NT2/D1 (cell line): ENCODE measurements at regions not wholly inside any gene's neighbourhood (a gene's known extent, or its start where the extent isn't known, plus 50 kb on each side); places are given as distances from the start of the nearest gene placed in this dataset.

Experiments
- YY1 ChIP-seq: IDR thresholded peaks from 2 replicates; pipeline ENCODE4 v1.6.1; 2011; ENCODE audit not compliant: insufficient read length, insufficient read depth
- ZNF274 ChIP-seq: IDR thresholded peaks from 2 replicates; pipeline ENCODE4 v1.6.1; 2011; ENCODE audit warnings: mild to moderate bottlenecking, low read depth, low read length

GRCh38 chr5:28313321-28313951 lies 1275.0 kb upstream of the CDH9 start:
- TF ChIP-seq YY1 (no peak), ZNF274 (no peak)
